ENCODE measurements at regions not wholly inside any gene's neighbourhood (a gene's known extent, or its start where the extent isn't known, plus 50 kb on each side); places are given as distances from the start of the nearest gene placed in this dataset.

DNA sequence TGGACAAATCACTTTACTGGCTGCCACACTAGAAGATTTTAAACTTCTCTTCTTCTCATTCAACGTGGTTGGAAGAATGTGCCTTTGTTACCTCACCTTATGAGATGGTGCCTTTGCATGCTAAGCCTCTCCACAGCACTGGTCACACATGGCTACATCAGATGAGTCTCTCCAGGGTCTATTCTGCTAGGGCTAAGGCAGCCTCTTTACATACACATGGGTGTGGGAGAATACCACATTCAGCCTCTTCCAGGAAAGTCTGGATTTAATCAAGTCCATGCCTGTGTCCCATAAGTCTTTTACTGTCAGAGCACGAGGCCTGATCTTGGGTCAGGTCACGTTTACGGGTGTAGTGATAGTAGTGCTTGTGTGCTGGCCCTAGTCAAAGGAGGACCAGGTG lies 701.5 kb downstream of the SORCS3 start:
- no peak for DNase-seq (ENCODE audit: extremely low spot score)
- no peaks in the 10 kb centered on the region for H3K4me1 ChIP-seq
- intact Hi-C loops (cut with DNase I) = no loop called here
- no peaks in the 10 kb centered on the region for H3K36me3 ChIP-seq
- no peaks in the 10 kb centered on the region for H3K27me3 ChIP-seq
- no peak overlapping the region for H3K27ac ChIP-seq (replicated peaks in 1 of 4)
- WGBS = 36% methylated on average over 4 of the region's 4 CpGs
- TF ChIP-seq, protein P1, sequence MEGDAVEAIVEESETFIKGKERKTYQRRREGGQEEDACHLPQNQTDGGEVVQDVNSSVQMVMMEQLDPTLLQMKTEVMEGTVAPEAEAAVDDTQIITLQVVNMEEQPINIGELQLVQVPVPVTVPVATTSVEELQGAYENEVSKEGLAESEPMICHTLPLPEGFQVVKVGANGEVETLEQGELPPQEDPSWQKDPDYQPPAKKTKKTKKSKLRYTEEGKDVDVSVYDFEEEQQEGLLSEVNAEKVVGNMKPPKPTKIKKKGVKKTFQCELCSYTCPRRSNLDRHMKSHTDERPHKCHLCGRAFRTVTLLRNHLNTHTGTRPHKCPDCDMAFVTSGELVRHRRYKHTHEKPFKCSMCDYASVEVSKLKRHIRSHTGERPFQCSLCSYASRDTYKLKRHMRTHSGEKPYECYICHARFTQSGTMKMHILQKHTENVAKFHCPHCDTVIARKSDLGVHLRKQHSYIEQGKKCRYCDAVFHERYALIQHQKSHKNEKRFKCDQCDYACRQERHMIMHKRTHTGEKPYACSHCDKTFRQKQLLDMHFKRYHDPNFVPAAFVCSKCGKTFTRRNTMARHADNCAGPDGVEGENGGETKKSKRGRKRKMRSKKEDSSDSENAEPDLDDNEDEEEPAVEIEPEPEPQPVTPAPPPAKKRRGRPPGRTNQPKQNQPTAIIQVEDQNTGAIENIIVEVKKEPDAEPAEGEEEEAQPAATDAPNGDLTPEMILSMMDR (IDR thresholded peaks at IDR 0.05) = no peak
- no peak for TF ChIP-seq POLR2AphosphoS5 (IDR thresholded peaks at IDR 0.05)
- TF ChIP-seq EP300 (IDR thresholded peaks at IDR 0.05) = no peak
- TF ChIP-seq POLR2A (IDR thresholded peaks at IDR 0.05; ENCODE audit: low read depth) = no peak
- H3K4me3 ChIP-seq = no peak overlapping the region
- no peaks in the 10 kb centered on the region for H3K9me3 ChIP-seq

DNA sequence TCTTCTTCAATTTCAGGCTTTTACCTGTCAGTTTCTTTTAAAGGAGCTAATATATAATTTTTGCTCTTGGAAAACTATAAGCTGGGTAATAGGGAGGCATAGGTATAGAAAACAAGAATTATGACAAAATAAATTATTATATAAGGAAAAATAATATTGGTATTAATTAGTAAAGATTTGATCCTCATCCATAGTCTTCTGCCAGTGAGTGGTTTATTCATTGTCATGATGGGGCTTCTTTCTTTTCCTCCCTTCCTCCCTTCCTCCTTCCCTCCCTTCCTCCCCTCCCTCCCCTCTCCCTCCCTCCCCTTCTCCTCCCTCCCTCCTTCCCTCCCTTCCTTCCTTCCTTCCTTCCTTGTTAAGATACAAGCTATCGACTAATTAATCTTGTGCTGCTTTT lies 698.6 kb downstream of the SORCS3 start:
- no peaks in the 10 kb centered on the region for H3K4me1 ChIP-seq
- intact Hi-C loops (cut with DNase I) = no loop called here
- H3K4me3 ChIP-seq = no peak overlapping the region
- no peaks in the 10 kb centered on the region for H3K9me3 ChIP-seq
- no peaks in the 10 kb centered on the region for H3K27me3 ChIP-seq
- DNase-seq (ENCODE audit: extremely low spot score) = no peak
- H3K36me3 ChIP-seq = no peaks in the 10 kb centered on the region
- H3K27ac ChIP-seq (replicated peaks in 1 of 4) = no peak overlapping the region
- 81% methylated on average over 1 of the region's 1 CpG for WGBS
- TF ChIP-seq POLR2A (IDR thresholded peaks at IDR 0.05; ENCODE audit: low read depth) (no peak), EP300 (IDR thresholded peaks at IDR 0.05) (no peak)

DNA sequence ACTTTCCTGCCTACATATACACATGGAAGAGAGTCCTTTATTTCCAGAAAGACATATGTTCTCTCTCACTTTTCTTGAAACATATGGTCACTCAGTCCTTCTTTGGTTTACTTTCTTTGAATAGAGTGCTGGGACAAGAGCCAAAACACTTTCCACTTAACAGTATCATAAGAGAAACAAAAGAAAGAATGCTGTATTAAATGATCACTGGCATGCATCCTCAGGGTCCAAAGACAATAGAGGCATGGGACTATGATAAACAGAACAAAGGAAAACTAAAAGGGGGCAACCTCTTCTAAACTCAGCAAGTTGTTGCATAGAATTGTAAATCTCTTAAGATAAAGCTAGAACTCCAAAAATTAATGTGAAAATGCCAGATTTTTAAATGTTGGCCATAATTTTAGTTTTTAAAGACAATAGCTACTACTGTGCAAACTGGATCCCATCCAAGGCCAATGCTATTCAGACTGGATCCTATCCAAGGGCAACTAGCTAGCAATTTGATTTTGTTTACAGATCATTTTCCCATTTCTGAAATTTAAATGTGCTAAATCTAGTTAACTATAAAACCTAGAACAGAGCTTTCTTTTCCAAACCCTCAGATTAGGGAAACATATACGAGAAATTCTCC lies 687.5 kb downstream of the SORCS3 start:
- H3K27me3 ChIP-seq = no peaks in the 10 kb centered on the region
- peaks cover 0 to 7% (median 6%) of the 10 kb centered on the region in 4 donors for H3K4me1 ChIP-seq
- WGBS = 26% methylated on average over 1 of the region's 1 CpG
- no peak overlapping the region for H3K4me3 ChIP-seq
- intact Hi-C loops (cut with DNase I) = no loop called here
- H3K27ac ChIP-seq (replicated peaks in 1 of 4) = no peak overlapping the region
- TF ChIP-seq EP300 (IDR thresholded peaks at IDR 0.05) (no peak), POLR2A (IDR thresholded peaks at IDR 0.05; ENCODE audit: low read depth) (no peak), POLR2AphosphoS5 (IDR thresholded peaks at IDR 0.05) (no peak)
- TF ChIP-seq, protein P1 (IDR thresholded peaks at IDR 0.05) = no peak
- H3K9me3 ChIP-seq = no peaks in the 10 kb centered on the region
- no peak for DNase-seq (ENCODE audit: extremely low spot score)
- no peaks in the 10 kb centered on the region for H3K36me3 ChIP-seq

Small RNA genes lying in the stretch of these regions (small RNA-seq; reads per million reads assigned to genes)
- 0 reads per million in 3 donors for gene RNU6-463P

Measured in esophagus muscularis mucosa (tissue), 4 donors.